OCI-LY3 (cell line): ENCODE measurements at regions not wholly inside any gene's neighbourhood (a gene's known extent, or its start where the extent isn't known, plus 50 kb on each side); places are given as distances from the start of the nearest gene placed in this dataset.

ENCODE experiments used
- H2AFZ ChIP-seq: fragments of 200-600, 300-600 bp; shearing (Covaris generic); 2 replicates; pipeline ENCODE4 v1.6.0; 2014; ENCODE audit warnings: antibody characterized with exemption, low read depth, low read length
- H3K27ac ChIP-seq: fragments of 200-600, 300-600 bp; sonication (generic); 2 replicates; pipeline ENCODE4 v1.5.1; 2014; ENCODE audit warnings: mild to moderate bottlenecking, low read length, moderate library complexity, mixed read lengths
- H3K27me3 ChIP-seq: fragments of 200-600, 300-600 bp; sonication (generic); 2 replicates; pipeline ENCODE4 v1.6.1; 2014; ENCODE audit warnings: low read depth, low read length, mixed read lengths
- H3K36me3 ChIP-seq: fragments of 200-600, 300-600 bp; sonication (generic); replicated peaks from 2 replicates; pipeline ENCODE3; 2014; ENCODE audit warnings: low read depth, low read length, mixed read lengths
- H3K4me1 ChIP-seq: fragments of 300-600, 200-600 bp; sonication (generic); 2 replicates; pipeline ENCODE4 v1.6.1; 2014; ENCODE audit warnings: low read length, mixed read lengths
- H3K4me2 ChIP-seq: fragments of 200-600, 300-600 bp; sonication (generic); 2 replicates; pipeline ENCODE4 v1.6.1; 2014; ENCODE audit warnings: low read length, mixed read lengths
- H3K4me3 ChIP-seq: fragments of 300-600, 200-600 bp; sonication (generic); 2 replicates; pipeline ENCODE4 v1.5.1; 2014; ENCODE audit warnings: antibody characterized with exemption, mild to moderate bottlenecking, low read length, moderate library complexity
- H3K79me2 ChIP-seq: fragments of 300-600, 200-600 bp; shearing (Covaris generic); 2 replicates; pipeline ENCODE4 v1.6.1; 2014; ENCODE audit warnings: mild to moderate bottlenecking, low read length, mixed read lengths
- H3K9ac ChIP-seq: fragments of 300-600, 200-600 bp; shearing (Covaris generic); 2 replicates; pipeline ENCODE4 v1.6.0; 2014; ENCODE audit warnings: mild to moderate bottlenecking, low read length, moderate library complexity
- H3K9me3 ChIP-seq: fragments of 200-600, 300-600 bp; shearing (Covaris generic); 2 replicates; pipeline ENCODE4 v1.6.1; 2014; ENCODE audit warnings: low read length, mixed read lengths; ENCODE audit not compliant: insufficient read depth
- H4K20me1 ChIP-seq: fragments of 200-600, 300-600 bp; sonication (generic); 2 replicates; pipeline ENCODE4 v1.6.1; 2016; ENCODE audit warnings: low read length, mixed read lengths; ENCODE audit not compliant: insufficient read depth
- EZH2phosphoT487 ChIP-seq: fragments of 200-600 bp; shearing (Covaris generic); IDR thresholded peaks from 2 replicates; pipeline ENCODE4 v1.6.1; 2018; ENCODE audit warnings: antibody characterized with exemption, mixed run types, low read depth
- TF ChIP-seq, protein P1 (sequence below): fragments of 200-600, 300-600 bp; sonication (generic); IDR thresholded peaks from 2 replicates; pipeline ENCODE4 v1.5.1; 2014; ENCODE audit warnings: antibody characterized with exemption, low read length, low read depth

DNA sequence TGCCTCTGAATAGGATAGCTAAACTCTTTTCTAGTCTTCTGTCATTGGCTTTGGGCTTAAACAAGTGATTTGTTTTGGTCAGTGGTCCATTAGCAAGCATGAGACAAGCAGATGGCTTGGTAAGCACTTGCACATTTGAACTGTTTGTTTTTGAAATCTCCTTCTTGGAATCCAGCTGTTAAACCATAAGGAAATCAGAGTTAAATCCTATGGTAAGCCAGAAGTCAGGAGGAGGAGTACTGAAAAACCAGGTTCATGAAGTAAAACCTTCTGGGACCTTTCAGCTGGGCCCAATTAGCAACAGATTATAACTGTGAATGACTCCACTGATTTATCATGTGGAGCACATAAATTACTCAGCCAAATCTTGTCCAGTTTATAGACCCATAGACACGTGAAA is 1042.5 kb upstream of the PABPC4L start:
- TF ChIP-seq, protein P1, sequence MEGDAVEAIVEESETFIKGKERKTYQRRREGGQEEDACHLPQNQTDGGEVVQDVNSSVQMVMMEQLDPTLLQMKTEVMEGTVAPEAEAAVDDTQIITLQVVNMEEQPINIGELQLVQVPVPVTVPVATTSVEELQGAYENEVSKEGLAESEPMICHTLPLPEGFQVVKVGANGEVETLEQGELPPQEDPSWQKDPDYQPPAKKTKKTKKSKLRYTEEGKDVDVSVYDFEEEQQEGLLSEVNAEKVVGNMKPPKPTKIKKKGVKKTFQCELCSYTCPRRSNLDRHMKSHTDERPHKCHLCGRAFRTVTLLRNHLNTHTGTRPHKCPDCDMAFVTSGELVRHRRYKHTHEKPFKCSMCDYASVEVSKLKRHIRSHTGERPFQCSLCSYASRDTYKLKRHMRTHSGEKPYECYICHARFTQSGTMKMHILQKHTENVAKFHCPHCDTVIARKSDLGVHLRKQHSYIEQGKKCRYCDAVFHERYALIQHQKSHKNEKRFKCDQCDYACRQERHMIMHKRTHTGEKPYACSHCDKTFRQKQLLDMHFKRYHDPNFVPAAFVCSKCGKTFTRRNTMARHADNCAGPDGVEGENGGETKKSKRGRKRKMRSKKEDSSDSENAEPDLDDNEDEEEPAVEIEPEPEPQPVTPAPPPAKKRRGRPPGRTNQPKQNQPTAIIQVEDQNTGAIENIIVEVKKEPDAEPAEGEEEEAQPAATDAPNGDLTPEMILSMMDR = no peak
- no peak for TF ChIP-seq EZH2phosphoT487
- Histone ChIP-seq H3K27ac (no peak overlapping the region), H3K79me2 (no peaks in the 10 kb centered on the region), H3K36me3 (no peaks in the 10 kb centered on the region), H3K4me2 (no peak overlapping the region), H3K4me1 (no peaks in the 10 kb centered on the region), H2AFZ (peak overlapping the region; percentile 10; the same call in 1 of the 2 replicates), H3K9me3 (no peaks in the 10 kb centered on the region), H3K4me3 (no peak overlapping the region), H3K9ac (no peak overlapping the region), H3K27me3 (no peaks in the 10 kb centered on the region), H4K20me1 (no peaks in the 10 kb centered on the region)

DNA sequence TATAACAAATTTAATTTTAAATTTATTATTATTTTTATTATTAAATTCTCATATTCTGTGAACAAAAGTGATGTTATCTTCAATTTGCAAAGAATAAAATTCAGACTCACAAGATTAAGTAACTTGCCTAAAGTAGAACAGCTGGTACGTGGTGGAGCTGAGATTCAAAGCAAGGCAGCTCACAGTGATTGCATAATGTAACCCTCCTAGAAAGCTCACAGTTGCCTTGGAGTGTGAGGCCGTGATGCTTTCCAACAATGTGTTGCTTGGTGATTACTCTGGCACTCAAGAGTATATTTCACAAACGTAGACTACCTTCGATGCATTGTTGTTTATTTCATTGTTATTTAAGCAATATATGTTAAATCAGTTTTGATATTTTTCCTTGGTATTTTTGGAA is 1039.2 kb upstream of the PABPC4L start:
- H3K36me3 ChIP-seq = no peaks in the 10 kb centered on the region
- no peak for TF ChIP-seq EZH2phosphoT487
- TF ChIP-seq, protein P1 = no peak
- no peak overlapping the region for H2AFZ ChIP-seq
- no peak overlapping the region for H3K27ac ChIP-seq
- H3K79me2 ChIP-seq = no peaks in the 10 kb centered on the region
- no peaks in the 10 kb centered on the region for H3K4me1 ChIP-seq
- H4K20me1 ChIP-seq = no peaks in the 10 kb centered on the region
- no peak overlapping the region for H3K4me2 ChIP-seq
- H3K9me3 ChIP-seq = no peaks in the 10 kb centered on the region
- no peak overlapping the region for H3K4me3 ChIP-seq
- H3K9ac ChIP-seq = no peak overlapping the region
- no peaks in the 10 kb centered on the region for H3K27me3 ChIP-seq

DNA sequence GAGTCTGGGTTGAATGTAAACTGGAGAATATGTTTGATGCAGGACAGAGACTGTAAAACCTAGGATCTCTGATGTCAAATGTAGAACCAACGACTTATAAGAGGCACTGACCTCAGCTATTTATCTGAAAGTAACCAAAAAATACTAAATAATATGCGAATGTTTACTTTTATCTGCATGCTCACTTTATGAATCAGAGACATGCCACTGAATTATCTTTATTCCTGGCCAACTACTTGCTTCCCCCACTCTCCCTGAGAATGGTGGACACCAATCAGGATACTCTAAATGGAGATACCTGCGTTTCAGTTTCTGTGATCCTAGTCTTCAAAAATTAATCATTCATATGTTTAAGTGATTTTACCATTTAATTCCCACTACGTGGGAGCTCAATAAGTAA is 1038.4 kb upstream of the PABPC4L start:
- Histone ChIP-seq H3K79me2 (no peaks in the 10 kb centered on the region), H3K9me3 (no peaks in the 10 kb centered on the region), H3K4me3 (no peak overlapping the region), H3K4me2 (no peak overlapping the region), H2AFZ (no peak overlapping the region), H4K20me1 (no peaks in the 10 kb centered on the region), H3K36me3 (no peaks in the 10 kb centered on the region), H3K27ac (no peak overlapping the region), H3K27me3 (no peaks in the 10 kb centered on the region), H3K9ac (no peak overlapping the region), H3K4me1 (no peaks in the 10 kb centered on the region)
- TF ChIP-seq, protein P1 = no peak
- no peak for TF ChIP-seq EZH2phosphoT487

- no peak overlapping the region for H3K4me2 ChIP-seq
- no peak overlapping the region for H3K9ac ChIP-seq
- no peak overlapping the region for H3K4me3 ChIP-seq
Measured at GRCh38 chr4:135238940-135239339, 1037.4 kb upstream of the PABPC4L start.

More at GRCh38 chr4:135238940-135239339, 1037.4 kb upstream of the PABPC4L start:
- no peaks in the 10 kb centered on the region for H4K20me1 ChIP-seq
- no peaks in the 10 kb centered on the region for H3K36me3 ChIP-seq
- H3K4me1 ChIP-seq = no peaks in the 10 kb centered on the region
- H3K9me3 ChIP-seq = no peaks in the 10 kb centered on the region
- H3K79me2 ChIP-seq = no peaks in the 10 kb centered on the region
- TF ChIP-seq, protein P1 = no peak
- no peak for TF ChIP-seq EZH2phosphoT487
- no peaks in the 10 kb centered on the region for H3K27me3 ChIP-seq
- H3K27ac ChIP-seq = no peak overlapping the region
- no peak overlapping the region for H2AFZ ChIP-seq
